HepG2 (cell line): ENCODE measurements at regions not wholly inside any gene's neighbourhood (a gene's known extent, or its start where the extent isn't known, plus 50 kb on each side); places are given as distances from the start of the nearest gene placed in this dataset.

Experiments
- ATAC-seq: fragments of 200-7000 bp; cut with Tn5 transposase; 3 replicates; pipeline ENCODE4 v1.9.1; 2020; ENCODE audit warnings: mild to moderate bottlenecking, moderate library complexity
- BruUV-seq: library from RNA; stranded (reverse); fragments of 400-500 nt; replicated peaks from 2 replicates; lab custom pipeline; 2021; lab: Mats Ljungman, UMichigan
- CTCF ChIA-PET: fragments of 300-600 bp; formaldehyde crosslinking; extraction: SDS; loops from one replicate; lab custom pipeline; 2021; ENCODE audit warnings: low total read pairs, inconsistent platforms, low intra/inter-chr PET ratio; lab: Yijun Ruan, JAX
- POLR2A ChIA-PET: fragments of 350-600 bp; sonication (Branson Sonifier 250); formaldehyde crosslinking; loops from one replicate; lab custom pipeline; 2020; ENCODE audit warnings: antibody characterized with exemption, inconsistent platforms; lab: Yijun Ruan, JAX
- DNase-seq: peaks from one replicate; pipeline ENCODE4 v3.0.0-alpha.2; 2015; ENCODE audit warnings: low spot score
- FAIRE-seq: peaks from 3 replicates; lab custom pipeline; 2011; peaks lifted over from hg19 to GRCh38; lab: Jason Lieb, UNC
- H2AFZ ChIP-seq: one replicate; pipeline ENCODE4 v1.6.1; 2011; ENCODE audit warnings: low read length, inconsistent platforms
- H3K27ac ChIP-seq: fragments of 300-600 bp; 3 replicates; pipeline ENCODE4 v1.8.0; 2011; ENCODE audit warnings: mixed run types, mild to moderate bottlenecking, mixed read lengths, low read length, inconsistent platforms; ENCODE audit not compliant: insufficient read depth; ENCODE audit errors: extremely low read length
- H3K27me3 ChIP-seq, 2 experiments: fragments of 200-600 bp in 1 of 2; 2 replicates in 1 of 2; 3 replicates in 1 of 2; pipeline versions ENCODE4 v1.6.0 to v1.8.0; 2011; ENCODE audit warnings: low read length in 2 of 2, mild to moderate bottlenecking in 2 of 2, moderate library complexity in 2 of 2, inconsistent platforms in 1 of 2; ENCODE audit not compliant: insufficient read depth in 2 of 2, control insufficient read depth in 1 of 2
- H3K36me3 ChIP-seq, 2 experiments: fragments of 200-600 bp in 1 of 2; replicated peaks in 1 of 2; 2 replicates in 1 of 2; 3 replicates in 1 of 2; pipeline versions ENCODE4 v1.5.1 to v1.8.0; 2011; ENCODE audit warnings: low read length in 2 of 2, inconsistent platforms in 1 of 2; ENCODE audit not compliant: insufficient read depth in 2 of 2, control insufficient read depth in 1 of 2
- H3K4me1 ChIP-seq: 2 replicates; pipeline ENCODE4 v1.5.1; 2012; ENCODE audit warnings: low read length, inconsistent platforms; ENCODE audit not compliant: insufficient read depth
- H3K4me2 ChIP-seq: 2 replicates; pipeline ENCODE4 v1.6.0; 2011; ENCODE audit warnings: low read depth, low read length, inconsistent platforms
- H3K4me3 ChIP-seq, 3 experiments: fragments of 200-600 bp in 1 of 3; sonication (generic), shearing (Covaris generic) in 1 of 3; replicated peaks in 1 of 3; 2 replicates each; pipeline ENCODE4 v1.5.1; 2011 to 2016; ENCODE audit warnings: low read length in 3 of 3, inconsistent platforms in 2 of 3, low read depth in 2 of 3, mild to moderate bottlenecking in 2 of 3, control low read depth in 1 of 3, mixed read lengths in 1 of 3; ENCODE audit not compliant: insufficient read depth in 1 of 3
- H3K79me2 ChIP-seq: one replicate; pipeline ENCODE4 v1.6.1; 2011; ENCODE audit warnings: low read length, inconsistent platforms; ENCODE audit not compliant: insufficient read depth
- H3K9ac ChIP-seq: 2 replicates; pipeline ENCODE4 v1.6.0; 2011; ENCODE audit warnings: mild to moderate bottlenecking, low read depth, low read length, inconsistent platforms; ENCODE audit not compliant: insufficient read depth
- H3K9me3 ChIP-seq: 2 replicates; pipeline ENCODE4 v1.5.1; 2012; ENCODE audit warnings: mild to moderate bottlenecking, low read length
- H4K20me1 ChIP-seq: 2 replicates; pipeline ENCODE4 v1.6.0; 2011; ENCODE audit warnings: inconsistent platforms, mild to moderate bottlenecking, low read length, moderate library complexity; ENCODE audit not compliant: insufficient read depth
- BCL3 ChIP-seq: sonication (generic); formaldehyde crosslinking; IDR thresholded peaks from 2 replicates; pipeline ENCODE4 v1.5.1; 2020; ENCODE audit warnings: mild to moderate bottlenecking, missing genetic modification reagents, moderate library complexity
- FLYWCH1 ChIP-seq: sonication (generic); formaldehyde crosslinking; IDR thresholded peaks from 2 replicates; pipeline ENCODE4 v1.8.1; 2023; ENCODE audit warnings: mild to moderate bottlenecking, missing genetic modification reagents
- FOXK1 ChIP-seq: sonication (generic); formaldehyde crosslinking; IDR thresholded peaks from 2 replicates; pipeline ENCODE4 v1.4.0; 2020; ENCODE audit warnings: low read depth, missing genetic modification reagents, borderline replicate concordance
- FOXM1 ChIP-seq: sonication (generic); formaldehyde crosslinking; IDR thresholded peaks from 2 replicates; pipeline ENCODE4 v1.5.0; 2020; ENCODE audit warnings: missing genetic modification reagents
- HNRNPUL1 ChIP-seq: fragments of 200-400 bp; formaldehyde crosslinking; IDR thresholded peaks from 2 replicates; pipeline ENCODE4 v1.6.1; 2017; ENCODE audit warnings: low read depth, mild to moderate bottlenecking, low read length, moderate library complexity
- IRF9 ChIP-seq: sonication (generic); formaldehyde crosslinking; IDR thresholded peaks from 2 replicates; pipeline ENCODE4 v1.8.0; 2022; ENCODE audit warnings: missing genetic modification reagents, mild to moderate bottlenecking, borderline replicate concordance
- KLF11 ChIP-seq: IDR thresholded peaks from 2 replicates; pipeline ENCODE4 v1.6.1; 2016; ENCODE audit warnings: missing compliant biosample characterization
- KLF9 ChIP-seq: IDR thresholded peaks from 2 replicates; pipeline ENCODE4 v1.6.1; 2016; ENCODE audit warnings: low read depth
- RAD51 ChIP-seq: fragments of 450-650 bp; IDR thresholded peaks from 2 replicates; pipeline ENCODE4 v1.6.1; 2016; ENCODE audit warnings: borderline replicate concordance
- SKI ChIP-seq: fragments of 450-650 bp; IDR thresholded peaks from one replicate; pipeline ENCODE4 v1.6.1; 2018; ENCODE audit warnings: mild to moderate bottlenecking; ENCODE audit not compliant: partially characterized antibody
- SP1 ChIP-seq, 2 experiments: fragments of 450-650 bp in 1 of 2; sonication (generic) in 1 of 2; formaldehyde crosslinking in 1 of 2; IDR thresholded peaks; 2 replicates each; pipeline versions ENCODE4 v1.4.0 to v1.6.1; 2016 to 2020; ENCODE audit warnings: missing genetic modification reagents in 1 of 2
- TBX2 ChIP-seq: sonication (generic); formaldehyde crosslinking; IDR thresholded peaks from 2 replicates; pipeline ENCODE4 v1.5.0; 2020; ENCODE audit warnings: missing genetic modification reagents, mild to moderate bottlenecking, borderline replicate concordance
- WIZ ChIP-seq: sonication (generic); formaldehyde crosslinking; IDR thresholded peaks from 2 replicates; pipeline ENCODE4 v1.5.1; 2020; ENCODE audit warnings: mild to moderate bottlenecking, missing genetic modification reagents
- ZBTB2 ChIP-seq: sonication (generic); formaldehyde crosslinking; IDR thresholded peaks from 2 replicates; pipeline ENCODE4 v1.8.0; 2022; ENCODE audit warnings: low read depth, missing genetic modification reagents
- ZFP37 ChIP-seq: sonication (generic); formaldehyde crosslinking; IDR thresholded peaks from 2 replicates; pipeline ENCODE4 v1.4.0; 2020; ENCODE audit warnings: missing genetic modification reagents, borderline replicate concordance
- ZNF354B ChIP-seq: sonication (generic); formaldehyde crosslinking; IDR thresholded peaks from 2 replicates; pipeline ENCODE4 v1.8.0; 2022; ENCODE audit warnings: mild to moderate bottlenecking, missing genetic modification reagents
- ZNF362 ChIP-seq: sonication (generic); formaldehyde crosslinking; IDR thresholded peaks from 2 replicates; pipeline ENCODE4 v1.4.0; 2020; ENCODE audit warnings: missing genetic modification reagents, mild to moderate bottlenecking, borderline replicate concordance
- ZNF460 ChIP-seq: sonication (generic); formaldehyde crosslinking; IDR thresholded peaks from 2 replicates; pipeline ENCODE4 v1.5.1; 2020; ENCODE audit warnings: missing genetic modification reagents, mild to moderate bottlenecking, borderline replicate concordance
- ZNF879 ChIP-seq: sonication (generic); formaldehyde crosslinking; IDR thresholded peaks from 2 replicates; pipeline ENCODE4 v1.8.1; 2023; ENCODE audit warnings: missing genetic modification reagents
- WGBS: methylation state at CpG from one replicate; pipeline ENCODE4 v1.1.6; 2017; ENCODE audit warnings: low lambda C conversion rate; 5-methylcytosine and 5-hydroxymethylcytosine counted together
- in situ Hi-C: cut with HindIII; loops from 2 replicates; pipeline ENCODE4 v1.10.0; 2017; ENCODE audit warnings: low pct_unique_long_range_greater_than_20kb; ENCODE audit not compliant: extremely low pct_ligation_motif_present
- intact Hi-C: fragments of 100-400 bp; cut with micrococcal nuclease; formaldehyde crosslinking; loops from one replicate; pipeline ENCODE4 v1.10.0; 2022; ENCODE audit not compliant: unreplicated experiment

- H3K9ac ChIP-seq = no peak overlapping the region
- ATAC-seq = no peak
- BruUV-seq = no TSS peak
- no peak for FAIRE-seq
- CTCF ChIA-PET = no interaction called here
- no peaks in the 10 kb centered on the region for H3K27me3 ChIP-seq
- no peak overlapping the region for H3K4me2 ChIP-seq
- H3K27ac ChIP-seq = no peak overlapping the region
- intact Hi-C loops = no loop called here
- 74% methylated on average over 33 of the region's 68 CpGs for WGBS
- H3K4me1 ChIP-seq = no peaks in the 10 kb centered on the region
- H2AFZ ChIP-seq = no peak overlapping the region
- no peaks in the 10 kb centered on the region for H3K79me2 ChIP-seq
- H3K9me3 ChIP-seq = peaks cover 8% of the 10 kb centered on the region
- H3K4me3 ChIP-seq = no peak overlapping the region
- no peaks in the 10 kb centered on the region for H4K20me1 ChIP-seq
- POLR2A ChIA-PET = no interaction called here
- in situ Hi-C loops = no loop called here
- TF ChIP-seq ZNF879 (CRISPR knock-in tag) (no peak), TBX2 (CRISPR knock-in tag) (no peak), FOXM1 (CRISPR knock-in tag) (no peak), RAD51 (no peak), FOXK1 (CRISPR knock-in tag) (no peak), BCL3 (CRISPR knock-in tag) (no peak), KLF11 (no peak), ZNF362 (CRISPR knock-in tag) (no peak), ZBTB2 (CRISPR knock-in tag) (no peak), WIZ (CRISPR knock-in tag) (no peak), FLYWCH1 (no peak), KLF9 (CRISPR knock-in tag) (no peak), SKI (no peak), ZNF354B (CRISPR knock-in tag) (no peak), SP1 (IDR thresholded peaks at IDR 0.05) (no peak), SP1 (CRISPR knock-in tag; IDR thresholded peaks at IDR 0.05) (no peak), ZFP37 (CRISPR knock-in tag) (no peak), HNRNPUL1 (no peak), ZNF460 (CRISPR knock-in tag) (no peak), IRF9 (CRISPR knock-in tag) (no peak)
- TF ChIP-seq, all 625 proteins: peak for 0
- no peaks in the 10 kb centered on the region for H3K36me3 ChIP-seq
- no peak for DNase-seq
Observed at GRCh38 chr12:125861299-125862281, 796.4 kb downstream of the AACS start.
